Fibroblast of peridontal ligament (primary cell): ENCODE measurements at regions not wholly inside any gene's neighbourhood (a gene's known extent, or its start where the extent isn't known, plus 50 kb on each side); places are given as distances from the start of the nearest gene placed in this dataset.
"Not testable (repeated sequence)": the region's sequence is repeated elsewhere in the genome, so short reads cannot be mapped to it uniquely, and the experiment has no call there.

Experiments used
- DNase-seq: peaks from one replicate; pipeline ENCODE4 v3.0.0-alpha.2; 2010; ENCODE audit errors: extremely low read depth

- no peak for DNase-seq
These were observed 648.9 kb upstream of the GBE1 start for GRCh38 chr3:82410366-82410765.

DNA sequence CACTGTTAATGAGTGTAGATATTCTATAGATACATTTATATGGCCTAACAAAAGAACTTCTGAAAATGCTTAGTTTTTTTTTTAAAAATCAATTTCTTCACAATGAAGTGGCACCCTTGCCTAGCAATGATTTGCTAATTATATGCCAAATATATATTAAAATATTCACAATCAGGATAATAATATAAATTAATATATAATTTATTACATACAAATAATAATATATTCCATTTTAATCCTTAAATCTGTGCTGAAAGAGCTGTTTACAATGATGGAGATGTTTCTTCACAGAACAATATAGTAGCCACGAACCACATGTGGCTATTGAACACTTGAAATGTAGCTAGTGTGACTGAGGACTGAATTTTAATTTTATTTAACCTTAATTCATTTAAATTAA, 648.4 kb upstream of the GBE1 start:
- no peak for DNase-seq

DNA sequence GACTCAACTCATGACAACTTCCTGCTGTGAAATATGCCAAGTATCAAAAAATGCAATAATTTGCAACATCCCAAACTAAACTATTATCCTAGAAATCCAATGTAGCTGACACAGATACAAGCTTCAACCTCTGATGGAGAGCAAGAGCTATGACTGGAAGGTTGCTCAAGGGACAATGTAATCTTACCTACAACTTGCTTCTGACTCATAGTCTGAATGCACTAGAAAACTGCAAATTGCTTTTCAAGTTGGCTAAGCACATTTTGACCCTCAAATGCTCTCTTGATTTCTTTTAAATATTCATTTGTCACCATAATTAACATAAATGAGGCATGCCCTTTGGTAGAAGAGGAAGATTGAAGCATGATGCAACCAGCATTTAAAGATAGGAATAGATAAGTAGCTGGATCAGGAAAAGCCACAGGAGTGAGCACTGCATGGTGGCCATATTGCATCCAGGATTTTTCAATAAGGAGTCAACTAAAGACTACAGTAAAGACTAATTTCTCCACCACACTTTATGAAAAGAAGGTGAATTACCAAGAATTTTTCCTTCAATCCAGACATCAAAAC, 630.8 kb upstream of the GBE1 start:
- no peak for DNase-seq

GRCh38 chr3:82390868-82391267, 629.4 kb upstream of the GBE1 start:
- DNase-seq: no peak

- no peak for DNase-seq
These were observed 625.2 kb upstream of the GBE1 start for GRCh38 chr3:82386647-82387046.

DNA sequence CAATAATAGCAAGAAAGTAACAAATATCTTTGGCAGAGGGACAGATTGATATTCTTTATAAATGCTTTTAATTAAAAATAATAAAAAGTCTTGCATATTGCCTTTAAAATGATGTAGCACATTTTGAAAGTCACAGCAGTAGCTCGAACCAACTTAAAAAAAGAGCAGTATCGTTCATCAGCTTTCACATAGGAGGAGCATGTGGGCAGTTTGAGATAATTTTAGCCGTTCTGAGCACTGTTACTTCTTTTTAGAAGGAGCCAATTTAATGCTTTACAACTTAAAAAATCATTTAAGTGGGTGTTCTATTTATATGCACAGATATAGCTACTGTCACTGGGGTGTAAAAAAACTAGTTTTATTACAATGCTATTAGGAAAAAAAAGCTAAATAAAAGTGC, 622.7 kb upstream of the GBE1 start:
- no peak for DNase-seq

DNA sequence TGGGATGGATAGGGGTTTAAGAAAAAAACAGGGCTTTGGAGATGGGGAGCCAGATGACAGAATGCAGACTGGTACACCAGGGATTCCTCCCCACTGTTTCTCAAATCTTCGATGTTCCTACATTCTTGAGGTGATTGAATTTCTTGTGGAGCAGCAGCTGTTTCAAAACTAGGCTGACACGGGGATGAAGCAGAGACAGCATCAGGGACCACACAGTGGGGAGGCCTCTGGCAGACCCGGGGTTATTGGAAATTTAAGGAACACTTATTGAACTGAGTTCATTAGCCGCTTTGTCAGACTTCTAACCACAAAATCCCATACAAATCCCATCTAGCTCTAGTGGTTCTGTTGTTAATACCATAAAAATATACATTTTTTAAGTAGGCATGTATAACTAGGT, 621.4 kb upstream of the GBE1 start:
- DNase-seq: no peak

- no peak for DNase-seq
These were observed 616.9 kb upstream of the GBE1 start for GRCh38 chr3:82378392-82378791.

- DNase-seq: no peak
These were observed 615.4 kb upstream of the GBE1 start for GRCh38 chr3:82376883-82377282.

GRCh38 chr3:82373833-82374232, 612.4 kb upstream of the GBE1 start:
- not testable (repeated sequence) for DNase-seq

GRCh38 chr3:82364827-82365226, 603.4 kb upstream of the GBE1 start:
- DNase-seq: no peak

DNA sequence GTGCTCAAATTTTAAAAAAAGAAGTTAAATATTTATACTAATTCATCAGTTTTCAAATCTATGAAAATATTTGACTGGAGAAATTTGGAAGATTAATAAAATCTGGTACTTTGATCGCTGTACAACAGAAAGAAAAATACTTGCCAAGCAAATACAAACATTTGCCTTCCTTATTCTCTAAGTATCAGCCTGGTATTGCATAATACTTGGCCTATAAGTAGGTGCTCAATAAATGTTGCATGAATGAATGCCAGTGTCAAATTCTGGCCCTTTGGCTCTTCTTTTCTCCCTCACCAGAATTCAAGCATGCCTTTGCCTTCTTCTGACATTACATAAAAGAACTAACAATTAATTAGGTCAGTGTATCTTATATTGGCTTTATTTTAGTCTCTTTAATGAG, 601.7 kb upstream of the GBE1 start:
- DNase-seq: no peak

DNA sequence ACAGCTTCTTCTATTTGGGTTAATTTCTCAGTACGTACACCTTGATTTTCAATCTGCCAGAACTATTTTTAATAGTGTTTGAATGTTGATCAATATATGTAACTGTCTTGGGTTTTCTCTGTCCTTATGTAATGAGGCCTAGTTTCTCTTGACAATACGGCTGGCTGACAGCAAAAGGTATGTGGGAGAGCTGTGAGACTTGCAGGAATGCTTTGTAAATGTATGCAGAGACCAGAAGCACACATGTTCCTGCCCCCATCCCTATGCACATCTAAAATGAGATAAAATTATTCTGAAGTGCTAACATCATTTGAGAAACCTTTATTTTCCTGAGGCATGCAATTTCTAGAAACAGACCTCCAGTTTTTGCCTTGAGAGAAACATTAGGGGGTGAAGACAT, 593.8 kb upstream of the GBE1 start:
- DNase-seq: no peak

DNA sequence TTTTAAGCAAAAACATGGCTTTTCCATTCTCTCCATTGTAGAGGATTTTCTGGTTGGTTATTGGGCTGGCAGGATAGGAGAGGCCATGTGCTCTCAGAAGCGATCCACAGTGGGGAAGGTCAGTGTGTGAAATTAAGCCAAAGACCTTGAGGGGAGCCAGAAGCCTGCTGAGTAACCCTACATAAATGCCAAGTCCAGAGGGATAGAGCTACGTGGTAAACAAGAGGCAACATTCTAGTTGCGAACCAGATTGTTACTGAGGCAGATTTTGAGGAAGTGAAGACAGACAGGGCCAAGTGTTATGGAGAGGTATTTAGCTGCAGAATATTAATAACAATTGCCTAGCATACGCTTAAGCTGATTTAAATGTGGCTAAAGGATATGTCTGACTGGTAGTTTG, 592.8 kb upstream of the GBE1 start:
- DNase-seq: no peak

DNA sequence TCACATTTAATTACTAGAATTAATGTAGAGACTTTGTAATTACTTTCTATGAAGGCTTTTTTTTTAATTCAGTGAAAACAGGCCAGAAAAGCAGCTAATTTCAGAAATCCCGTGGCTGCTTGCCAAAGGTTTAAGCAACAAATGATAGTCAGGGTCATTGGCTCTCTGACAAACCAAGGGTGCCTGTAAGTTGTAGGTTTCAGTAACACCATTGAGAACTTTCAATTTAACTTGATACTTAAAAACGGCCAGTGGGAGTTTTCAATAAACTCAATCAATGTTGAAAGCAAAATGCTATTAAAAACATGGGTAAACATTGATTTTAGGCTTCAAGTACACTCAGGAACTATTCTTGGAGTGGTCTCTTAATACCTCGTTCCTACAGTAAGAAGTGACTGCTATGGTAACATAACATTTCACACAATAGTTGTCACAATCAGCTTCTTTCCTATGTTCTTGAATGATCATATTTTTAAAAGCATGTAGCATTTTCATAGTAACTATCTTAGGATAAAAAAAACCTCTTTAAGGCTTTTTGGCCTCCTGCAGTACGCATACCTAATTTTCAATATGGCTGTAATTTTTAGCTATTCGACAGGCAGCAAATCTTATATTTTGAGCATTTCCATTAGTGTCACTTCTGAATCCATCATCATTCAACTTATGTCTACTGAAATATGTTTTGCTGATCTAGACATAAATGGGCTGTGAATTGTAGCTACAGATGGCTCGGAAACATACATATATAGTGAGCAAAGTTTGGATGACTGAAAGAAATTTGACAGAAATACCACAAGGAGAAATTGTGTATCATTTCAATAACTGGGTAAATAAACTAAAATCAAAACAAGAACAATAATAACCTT, 592.1 kb upstream of the GBE1 start:
- no peak for DNase-seq

DNA sequence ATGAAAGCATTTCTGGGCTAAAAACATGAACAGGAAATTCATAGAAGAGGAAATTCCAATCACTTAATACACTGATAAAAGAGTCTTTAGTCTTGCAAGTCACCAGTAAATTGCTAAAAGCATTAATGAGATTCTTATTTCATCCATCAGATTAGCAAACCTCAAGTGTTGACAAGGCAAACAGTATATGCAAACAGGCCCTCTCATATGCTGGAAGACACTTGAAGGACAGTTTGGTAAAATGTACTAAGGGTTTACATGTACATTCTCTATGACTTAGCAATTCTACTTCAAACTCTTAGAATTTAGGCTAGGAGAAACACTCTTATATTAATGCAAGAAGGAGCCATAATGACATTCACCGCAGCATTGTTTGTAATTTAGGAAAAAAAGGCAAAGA, 586.1 kb upstream of the GBE1 start:
- DNase-seq: no peak

DNA sequence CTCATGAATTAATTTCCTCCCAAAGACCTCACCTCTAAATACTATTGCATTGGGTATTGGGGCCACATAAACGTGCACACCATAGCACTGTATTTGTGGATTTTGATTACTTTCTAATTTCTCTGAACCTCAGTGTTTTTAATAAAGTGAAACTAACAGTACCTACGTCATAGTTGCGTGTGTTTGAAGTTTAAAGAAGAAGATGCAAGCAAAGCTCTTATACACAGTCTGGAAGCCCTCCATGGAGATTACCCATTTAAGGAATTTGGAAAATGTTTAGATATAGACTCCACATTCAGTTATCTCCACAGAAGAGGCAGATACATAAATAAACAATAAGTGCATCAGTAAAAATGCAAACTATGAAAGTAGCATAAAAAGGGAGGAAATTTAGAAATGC, 581.1 kb upstream of the GBE1 start:
- no peak for DNase-seq

DNA sequence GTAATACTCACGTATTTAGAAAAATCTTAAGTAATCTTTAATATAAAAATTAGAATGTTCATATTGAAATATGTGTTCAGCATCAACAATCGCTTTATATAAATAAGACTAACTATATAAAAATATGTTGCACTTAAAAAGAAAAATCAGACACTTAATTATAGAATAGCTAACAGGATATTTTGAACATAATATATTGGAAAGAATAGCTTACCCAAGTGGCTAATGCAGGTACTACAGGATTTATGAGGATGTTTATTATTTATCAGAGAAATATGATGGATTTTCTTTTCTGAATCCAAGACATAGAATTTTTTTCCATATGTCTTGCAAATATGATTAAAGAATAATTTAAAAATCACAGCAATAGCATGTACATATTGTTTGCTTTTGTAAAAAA, 567.9 kb upstream of the GBE1 start:
- no peak for DNase-seq

DNA sequence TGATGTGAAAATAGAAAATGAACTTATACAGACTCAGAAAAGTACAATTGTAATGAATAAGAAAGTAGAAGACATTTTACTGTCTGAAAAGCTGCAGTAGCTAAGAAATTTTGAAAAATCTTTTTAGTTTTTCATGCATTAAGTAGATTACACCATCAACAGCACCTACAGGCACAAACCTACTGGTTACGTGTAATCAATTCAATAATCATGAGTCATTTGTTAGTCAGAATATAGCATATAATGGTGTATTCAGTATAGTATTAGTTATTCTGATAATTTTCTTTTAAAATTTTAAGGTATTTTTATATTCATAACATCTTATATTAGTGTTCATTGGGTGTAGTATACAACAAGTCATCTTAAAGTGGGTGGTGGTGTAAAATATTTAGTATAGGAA, 550.5 kb upstream of the GBE1 start:
- no peak for DNase-seq

DNA sequence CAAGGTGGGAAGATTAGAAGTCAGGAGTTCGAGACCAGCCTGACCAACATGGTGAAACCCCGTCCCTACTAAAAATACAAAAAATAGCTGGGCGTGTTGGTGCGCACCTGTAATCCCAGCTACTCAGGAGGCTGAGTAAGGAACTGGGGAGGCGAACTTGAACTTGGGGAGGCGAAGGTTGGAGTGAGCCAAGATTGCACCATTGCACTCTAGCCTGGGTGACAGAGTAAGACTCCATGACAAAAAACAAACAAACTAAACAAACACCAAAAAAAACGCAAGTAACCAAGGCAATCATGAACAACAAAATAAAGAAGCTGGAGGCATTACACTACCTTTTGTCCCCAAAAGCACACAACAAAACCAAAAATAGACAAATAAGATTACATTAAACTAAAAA, 547.3 kb upstream of the GBE1 start:
- DNase-seq: no peak

- no peak for DNase-seq
These were observed 544.7 kb upstream of the GBE1 start for GRCh38 chr3:82306189-82306588.

DNA sequence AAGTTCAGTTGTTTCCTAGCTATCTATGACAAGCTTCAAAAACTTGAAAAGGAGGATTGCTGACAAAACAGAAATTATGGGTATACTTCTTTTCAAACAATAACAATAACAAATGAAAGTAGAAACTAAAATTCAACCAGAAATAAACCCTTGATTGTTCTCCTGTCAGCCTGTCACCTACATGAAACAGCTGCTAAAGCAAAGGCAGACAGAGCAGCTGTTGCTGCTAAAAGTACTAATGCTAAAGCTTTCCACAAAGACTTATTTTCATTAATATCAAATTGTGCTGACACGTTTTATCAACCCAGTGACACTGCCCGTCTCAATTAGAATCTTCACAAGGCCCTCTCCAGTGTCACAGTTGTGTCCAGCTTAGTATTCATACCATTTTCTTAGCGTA, 533.2 kb upstream of the GBE1 start:
- no peak for DNase-seq

DNA sequence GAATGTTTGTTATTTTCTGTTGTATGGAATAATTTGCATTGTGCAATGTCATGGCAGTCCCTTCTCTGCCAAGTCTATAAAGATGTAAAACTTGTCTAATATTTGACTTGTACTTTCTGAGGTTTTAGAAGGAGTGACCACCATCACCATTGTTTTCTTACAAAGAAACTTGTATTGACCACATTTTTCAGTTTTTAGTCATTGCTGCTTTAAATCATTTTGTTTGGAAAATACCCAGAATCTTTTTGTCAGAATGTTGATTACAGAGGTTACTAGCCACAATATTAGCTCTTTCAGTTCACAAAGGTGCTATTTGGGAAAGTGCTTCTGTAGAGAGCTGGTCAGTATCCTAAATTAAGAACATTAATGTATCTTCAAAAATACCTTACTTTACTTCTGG, 532.4 kb upstream of the GBE1 start:
- no peak for DNase-seq

- no peak for DNase-seq
These were observed 532.0 kb upstream of the GBE1 start for GRCh38 chr3:82293435-82293834.
